CD4-positive, CD25-positive, alpha-beta regulatory T cell (primary cell): ENCODE measurements at regions not wholly inside any gene's neighbourhood (a gene's known extent, or its start where the extent isn't known, plus 50 kb on each side); places are given as distances from the start of the nearest gene placed in this dataset.

Source experiments
- ATAC-seq, 2 donors: fragments of 150-1000 bp; cut with Tn5 transposase; one replicate each; pipeline ENCODE4 v1.10.0; 2021; ENCODE audit warnings: low read depth in 2 of 2, moderate number of reproducible peaks in 2 of 2, moderate library complexity in 1 of 2
- DNase-seq, 3 donors: peaks; one replicate each; pipeline versions ENCODE4 v3.0.0 to v3.0.0-alpha.2; 2012 to 2022; ENCODE audit warnings: mixed read lengths in 1 of 3
- H3K27ac ChIP-seq: one replicate; pipeline ENCODE4 v1.7.0; 2013; ENCODE audit warnings: mild to moderate bottlenecking, low read length; ENCODE audit not compliant: insufficient read depth, poor library complexity, severe bottlenecking
- H3K27me3 ChIP-seq: one replicate; pipeline ENCODE4 v1.7.0; 2013; ENCODE audit warnings: low read length; ENCODE audit not compliant: control insufficient read depth, insufficient read depth
- H3K36me3 ChIP-seq: one replicate; pipeline ENCODE4 v1.7.0; 2013; ENCODE audit warnings: mild to moderate bottlenecking, low read length, moderate library complexity; ENCODE audit not compliant: control insufficient read depth, insufficient read depth
- H3K4me1 ChIP-seq: 2 replicates; pipeline ENCODE4 v1.7.0; 2013; ENCODE audit warnings: mild to moderate bottlenecking, low read length; ENCODE audit not compliant: insufficient read depth, control insufficient read depth, poor library complexity, severe bottlenecking
- H3K4me3 ChIP-seq: one replicate; pipeline ENCODE4 v1.7.0; 2013; ENCODE audit warnings: low read depth, mild to moderate bottlenecking, low read length, moderate library complexity
- H3K9me3 ChIP-seq, 2 experiments: 1 replicate in 1 of 2; 2 replicates in 1 of 2; pipeline ENCODE4 v1.7.0; 2013; ENCODE audit warnings: low read length in 2 of 2, mild to moderate bottlenecking in 1 of 2, moderate library complexity in 1 of 2; ENCODE audit not compliant: control insufficient read depth in 2 of 2
- H3K27ac Mint-ChIP-seq, 3 donors: one replicate each; pipeline ENCODE4 v1.8.0; 2020 to 2022; ENCODE audit warnings: mild to moderate bottlenecking in 3 of 3, mixed read lengths in 3 of 3, moderate library complexity in 2 of 3
- H3K27me3 Mint-ChIP-seq: one replicate; pipeline ENCODE4 v1.8.0; 2022; ENCODE audit warnings: mild to moderate bottlenecking, mixed read lengths
- H3K36me3 Mint-ChIP-seq: one replicate; pipeline ENCODE4 v1.8.0; 2020; ENCODE audit warnings: mixed read lengths
- H3K4me1 Mint-ChIP-seq, 4 donors: one replicate each; pipeline ENCODE4 v1.8.0; 2020 to 2022; ENCODE audit warnings: mixed read lengths in 4 of 4, mild to moderate bottlenecking in 1 of 4
- H3K4me3 Mint-ChIP-seq, 4 donors: one replicate each; pipeline ENCODE4 v1.8.0; 2020 to 2022; ENCODE audit warnings: mild to moderate bottlenecking in 4 of 4, mixed read lengths in 4 of 4, moderate library complexity in 3 of 4
- H3K9me3 Mint-ChIP-seq, 7 donors: one replicate each; pipeline ENCODE4 v1.8.0; 2020 to 2022; ENCODE audit warnings: mixed read lengths in 7 of 7, mild to moderate bottlenecking in 3 of 7, moderate library complexity in 2 of 7

- H3K27ac ChIP-seq = no peak overlapping the region
- Mint-ChIP-seq H3K4me1 (no peaks in the 10 kb centered on the region), H3K27me3 (no peaks in the 10 kb centered on the region), H3K9me3 (peaks cover 0 to 2% (median 0%) of the 10 kb centered on the region in 7 donors), H3K27ac (no peak overlapping the region), H3K36me3 (no peaks in the 10 kb centered on the region), H3K4me3 (no peak overlapping the region)
- ATAC-seq (no peak), DNase-seq (no peak)
- H3K27me3 ChIP-seq = no peaks in the 10 kb centered on the region
- no peaks in the 10 kb centered on the region for H3K36me3 ChIP-seq
- no peaks in the 10 kb centered on the region for H3K4me1 ChIP-seq
- H3K9me3 ChIP-seq = no peaks in the 10 kb centered on the region
- no peak overlapping the region for H3K4me3 ChIP-seq
These were observed 435.5 kb downstream of the TCERG1L start for GRCh38 chr10:130875897-130876472.

- Mint-ChIP-seq H3K27ac (no peak overlapping the region), H3K36me3 (no peaks in the 10 kb centered on the region), H3K9me3 (peaks cover 0 to 2% (median 0%) of the 10 kb centered on the region in 7 donors), H3K4me1 (no peaks in the 10 kb centered on the region), H3K4me3 (no peak overlapping the region), H3K27me3 (no peaks in the 10 kb centered on the region)
- H3K36me3 ChIP-seq = no peaks in the 10 kb centered on the region
- H3K9me3 ChIP-seq = no peaks in the 10 kb centered on the region
- H3K27ac ChIP-seq = no peak overlapping the region
- DNase-seq (no peak), ATAC-seq (no peak)
- H3K4me3 ChIP-seq = no peak overlapping the region
- H3K4me1 ChIP-seq = no peaks in the 10 kb centered on the region
- no peaks in the 10 kb centered on the region for H3K27me3 ChIP-seq
These were observed 434.4 kb downstream of the TCERG1L start for GRCh38 chr10:130877126-130877525.

DNA sequence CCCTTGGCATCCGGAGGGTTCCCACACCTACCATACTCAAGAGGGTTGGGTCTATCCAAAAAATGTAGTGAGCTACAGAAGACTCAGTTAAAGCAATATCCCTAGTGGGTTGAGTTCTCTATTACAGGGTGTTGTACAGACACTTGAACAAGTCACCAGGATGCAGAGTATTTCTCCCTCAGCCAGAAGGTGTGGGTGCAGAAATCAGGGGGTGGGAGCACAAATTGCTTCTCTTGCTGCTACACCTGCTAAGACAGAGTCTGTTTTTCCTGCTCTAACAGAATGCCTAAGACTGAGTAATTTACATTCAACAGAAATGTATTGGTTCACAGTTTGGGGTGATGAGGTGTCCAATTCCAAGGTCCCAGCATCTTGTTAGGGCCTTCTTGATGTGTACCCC is 433.4 kb downstream of the TCERG1L start:
- Histone ChIP-seq H3K27ac (no peak overlapping the region), H3K27me3 (no peaks in the 10 kb centered on the region), H3K4me3 (no peak overlapping the region), H3K9me3 (no peaks in the 10 kb centered on the region), H3K36me3 (no peaks in the 10 kb centered on the region), H3K4me1 (no peaks in the 10 kb centered on the region)
- Mint-ChIP-seq H3K4me3 (no peak overlapping the region), H3K27ac (no peak overlapping the region), H3K9me3 (peaks cover 0 to 2% (median 0%) of the 10 kb centered on the region in 7 donors), H3K27me3 (no peaks in the 10 kb centered on the region), H3K36me3 (no peaks in the 10 kb centered on the region), H3K4me1 (no peaks in the 10 kb centered on the region)
- no peak for ATAC-seq
- DNase-seq = no peak

DNA sequence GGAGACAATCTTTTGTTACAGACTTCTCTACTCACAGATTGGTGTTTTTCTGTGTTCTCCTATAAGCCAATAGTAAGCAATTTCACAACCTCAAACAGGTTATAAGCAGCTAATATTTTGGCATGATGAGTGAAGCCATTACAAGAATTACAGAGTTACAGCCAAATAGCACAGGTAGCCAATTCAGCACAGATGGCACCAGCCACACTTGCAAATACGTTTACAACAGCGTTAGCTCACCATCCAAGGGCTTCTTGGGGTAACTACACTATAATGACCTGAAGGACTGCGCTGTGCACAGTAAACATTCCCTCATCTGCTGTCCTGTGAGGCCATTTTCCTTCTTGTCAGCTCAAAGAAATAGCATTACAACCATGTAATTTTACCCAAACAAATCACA is 428.6 kb downstream of the TCERG1L start:
- no peak overlapping the region for H3K27ac Mint-ChIP-seq
- Histone ChIP-seq H3K9me3 (no peaks in the 10 kb centered on the region), H3K27ac (no peak overlapping the region), H3K4me1 (no peaks in the 10 kb centered on the region), H3K36me3 (no peaks in the 10 kb centered on the region), H3K27me3 (no peaks in the 10 kb centered on the region), H3K4me3 (no peak overlapping the region)
- no peaks in the 10 kb centered on the region for H3K36me3 Mint-ChIP-seq
- DNase-seq = no peak
- ATAC-seq = no peak
- no peak overlapping the region for H3K4me3 Mint-ChIP-seq
- H3K27me3 Mint-ChIP-seq = no peaks in the 10 kb centered on the region
- no peaks in the 10 kb centered on the region for H3K9me3 Mint-ChIP-seq
- H3K4me1 Mint-ChIP-seq = no peaks in the 10 kb centered on the region

DNA sequence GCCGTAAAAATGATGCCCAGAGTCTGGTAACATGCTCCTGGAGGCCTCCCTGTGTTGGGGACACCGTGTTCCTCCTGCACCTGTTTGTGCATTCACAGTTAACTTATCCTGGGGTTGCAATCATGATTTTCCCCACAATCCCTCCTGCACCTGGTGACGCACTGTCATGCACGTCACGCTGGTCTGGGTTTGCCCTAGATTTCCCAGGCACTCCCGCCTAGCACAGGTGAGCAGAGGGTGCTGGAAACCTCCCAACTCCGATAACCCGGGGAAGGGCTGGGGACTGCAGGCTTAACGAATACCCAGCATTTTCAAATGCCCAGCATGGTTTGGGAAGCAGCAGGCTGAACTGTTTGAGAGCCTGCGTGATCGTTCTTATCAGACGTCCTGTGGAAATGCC is 427.1 kb downstream of the TCERG1L start:
- no peak overlapping the region for H3K27ac ChIP-seq
- Mint-ChIP-seq H3K36me3 (no peaks in the 10 kb centered on the region), H3K4me1 (no peaks in the 10 kb centered on the region), H3K4me3 (no peak overlapping the region), H3K9me3 (no peaks in the 10 kb centered on the region), H3K27me3 (no peaks in the 10 kb centered on the region), H3K27ac (no peak overlapping the region)
- no peak for DNase-seq
- H3K27me3 ChIP-seq = no peaks in the 10 kb centered on the region
- no peaks in the 10 kb centered on the region for H3K36me3 ChIP-seq
- ATAC-seq = no peak
- no peaks in the 10 kb centered on the region for H3K4me1 ChIP-seq
- no peak overlapping the region for H3K4me3 ChIP-seq
- no peaks in the 10 kb centered on the region for H3K9me3 ChIP-seq

GRCh38 chr10:130885021-130885655 is 426.4 kb downstream of the TCERG1L start:
- Mint-ChIP-seq H3K9me3 (no peaks in the 10 kb centered on the region), H3K36me3 (no peaks in the 10 kb centered on the region), H3K27ac (no peak overlapping the region), H3K4me1 (no peaks in the 10 kb centered on the region), H3K27me3 (no peaks in the 10 kb centered on the region), H3K4me3 (no peak overlapping the region)
- no peak overlapping the region for H3K27ac ChIP-seq
- no peaks in the 10 kb centered on the region for H3K9me3 ChIP-seq
- no peaks in the 10 kb centered on the region for H3K27me3 ChIP-seq
- no peaks in the 10 kb centered on the region for H3K4me1 ChIP-seq
- H3K36me3 ChIP-seq = no peaks in the 10 kb centered on the region
- no peak for DNase-seq
- ATAC-seq = no peak
- no peak overlapping the region for H3K4me3 ChIP-seq

DNA sequence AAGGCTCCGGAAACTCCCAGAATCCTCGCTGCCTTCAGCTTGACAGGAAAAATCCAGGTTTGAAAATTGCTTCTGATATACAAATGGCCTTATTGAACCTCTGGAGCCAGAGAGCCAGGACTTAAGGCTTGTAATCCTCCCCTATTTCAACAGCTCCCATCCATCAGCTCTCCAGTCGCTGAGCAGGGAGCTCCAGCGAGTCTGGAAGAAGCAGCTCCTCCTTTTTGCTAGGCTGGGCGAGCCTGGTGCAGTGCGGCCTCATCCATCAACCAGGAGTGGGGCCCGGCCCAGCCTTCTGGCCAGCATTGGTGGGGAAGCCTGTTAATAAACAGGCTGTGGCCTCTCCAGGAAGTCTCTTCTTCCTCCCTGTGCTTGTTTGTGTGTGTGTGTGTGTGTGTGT is 424.4 kb downstream of the TCERG1L start:
- Mint-ChIP-seq H3K36me3 (no peaks in the 10 kb centered on the region), H3K27ac (no peak overlapping the region), H3K27me3 (no peaks in the 10 kb centered on the region), H3K4me3 (no peak overlapping the region), H3K9me3 (peaks cover 0 to 2% (median 0%) of the 10 kb centered on the region in 7 donors), H3K4me1 (no peaks in the 10 kb centered on the region)
- no peaks in the 10 kb centered on the region for H3K36me3 ChIP-seq
- no peak overlapping the region for H3K4me3 ChIP-seq
- no peaks in the 10 kb centered on the region for H3K9me3 ChIP-seq
- H3K27me3 ChIP-seq = no peaks in the 10 kb centered on the region
- DNase-seq = no peak
- ATAC-seq = no peak
- H3K27ac ChIP-seq = no peak overlapping the region
- H3K4me1 ChIP-seq = no peaks in the 10 kb centered on the region

DNA sequence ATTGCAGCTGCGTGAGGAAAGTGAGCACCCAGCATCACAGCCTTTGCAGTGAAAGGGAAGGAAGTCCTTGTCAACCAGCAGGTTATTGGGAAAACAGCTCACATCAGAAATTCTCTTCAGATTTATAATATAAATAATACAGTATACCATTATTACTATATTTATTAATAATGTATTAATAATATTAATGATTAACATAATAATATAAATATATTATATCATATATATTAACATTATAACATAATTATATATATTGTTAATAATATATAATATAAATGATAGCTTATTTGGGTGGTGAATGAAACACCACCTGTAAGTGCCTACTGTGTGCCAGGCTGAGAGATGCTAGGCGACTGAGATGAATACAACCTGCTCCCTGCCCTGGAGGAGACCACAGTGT is 423.0 kb downstream of the TCERG1L start:
- H3K4me3 ChIP-seq = no peak overlapping the region
- H3K9me3 ChIP-seq = no peaks in the 10 kb centered on the region
- no peaks in the 10 kb centered on the region for H3K4me1 ChIP-seq
- ATAC-seq = no peak
- Mint-ChIP-seq H3K36me3 (no peaks in the 10 kb centered on the region), H3K27me3 (no peaks in the 10 kb centered on the region), H3K4me1 (no peaks in the 10 kb centered on the region), H3K4me3 (no peak overlapping the region), H3K9me3 (peaks cover 0 to 2% (median 0%) of the 10 kb centered on the region in 7 donors), H3K27ac (no peak overlapping the region)
- H3K27me3 ChIP-seq = no peaks in the 10 kb centered on the region
- no peak for DNase-seq
- H3K36me3 ChIP-seq = no peaks in the 10 kb centered on the region
- no peak overlapping the region for H3K27ac ChIP-seq
